ENCODE measurements at regions not wholly inside any gene's neighbourhood (a gene's known extent, or its start where the extent isn't known, plus 50 kb on each side); places are given as distances from the start of the nearest gene placed in this dataset.

DNA sequence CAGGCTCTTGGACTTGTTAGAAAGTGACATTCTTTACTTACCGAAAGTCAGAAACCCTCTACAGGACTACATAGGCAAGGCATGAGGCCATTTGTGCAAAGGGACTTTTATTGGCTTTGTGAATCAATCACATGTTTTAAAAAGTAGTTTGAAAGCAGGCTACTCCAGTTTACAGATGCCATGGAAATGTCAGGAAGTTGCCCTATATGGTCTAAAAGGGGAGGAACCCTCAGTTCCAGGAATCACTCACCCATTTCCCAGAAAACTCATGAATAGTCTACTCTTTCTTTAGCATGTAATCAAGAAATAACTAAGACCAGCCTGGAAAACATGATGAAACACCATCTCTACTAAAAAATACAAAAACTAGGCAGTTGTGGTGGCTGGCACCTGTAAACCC is 51.0 kb upstream of the MKRN3 start:
- no peak for TF ChIP-seq JUND (IDR thresholded peaks at IDR 0.05)
- TF ChIP-seq REST (IDR thresholded peaks at IDR 0.05): no peak
- TF ChIP-seq HNF4G (IDR thresholded peaks at IDR 0.05): no peak

All from liver (tissue), 2 donors.